Astrocyte of the spinal cord (primary cell): ENCODE measurements at regions not wholly inside any gene's neighbourhood (a gene's known extent, or its start where the extent isn't known, plus 50 kb on each side); places are given as distances from the start of the nearest gene placed in this dataset.
A peak's percentile ranks its signal among the peaks of the same experiment; 100 is the strongest.
"Not testable (repeated sequence)": the region's sequence is repeated elsewhere in the genome, so short reads cannot be mapped to it uniquely, and the experiment has no call there.

Source experiments
- DNase-seq: peaks from one replicate; pipeline ENCODE4 v3.0.0; 2011; ENCODE audit warnings: low read depth, low spot score
- H3K4me3 ChIP-seq: 2 replicates; pipeline ENCODE4 v1.5.1; 2011; ENCODE audit warnings: low read depth, mild to moderate bottlenecking, low read length, moderate library complexity
- CTCF ChIP-seq: IDR thresholded peaks from 2 replicates; pipeline ENCODE4 v1.5.1; 2012; ENCODE audit warnings: low read depth, mild to moderate bottlenecking, low read length, inconsistent platforms
- in situ Hi-C: cut with HindIII; loops from 2 replicates; pipeline ENCODE4 v1.10.0; 2017; ENCODE audit warnings: low sequenced_read_pairs

- in situ Hi-C loops: no loop called here
- no peak for DNase-seq
- TF ChIP-seq CTCF: no peak
- no peak overlapping the region for H3K4me3 ChIP-seq
Measured at GRCh38 chr22:25494774-25495173, 69.7 kb upstream of the GRK3 start.

- H3K4me3 ChIP-seq: no peak overlapping the region
- no peak for TF ChIP-seq CTCF
- in situ Hi-C loops: no loop called here
- DNase-seq: no peak
Measured at GRCh38 chr22:25495285-25495684, 69.2 kb upstream of the GRK3 start.

GRCh38 chr22:25496396-25497064 lies 67.9 kb upstream of the GRK3 start:
- no peak overlapping the region for H3K4me3 ChIP-seq
- TF ChIP-seq CTCF: no peak
- no peak for DNase-seq
- in situ Hi-C loops: no loop called here

GRCh38 chr22:25497181-25497641 lies 67.3 kb upstream of the GRK3 start:
- DNase-seq: peak; percentile 29
- H3K4me3 ChIP-seq: no peak overlapping the region
- no peak for TF ChIP-seq CTCF
- in situ Hi-C loops: no loop called here

GRCh38 chr22:25497716-25498115 lies 66.8 kb upstream of the GRK3 start:
- DNase-seq: no peak
- TF ChIP-seq CTCF: no peak
- no peak overlapping the region for H3K4me3 ChIP-seq
- in situ Hi-C loops: no loop called here

GRCh38 chr22:25500671-25501070 lies 63.8 kb upstream of the GRK3 start:
- in situ Hi-C loops, DNase-seq, H3K4me3 ChIP-seq: not testable (repeated sequence)

GRCh38 chr22:25504017-25504416 lies 60.5 kb upstream of the GRK3 start:
- in situ Hi-C loops, H3K4me3 ChIP-seq, DNase-seq: not testable (repeated sequence)

GRCh38 chr22:25508161-25508560 lies 56.3 kb upstream of the GRK3 start:
- no peak for TF ChIP-seq CTCF
- in situ Hi-C loops: no loop called here
- H3K4me3 ChIP-seq: no peak overlapping the region
- DNase-seq: no peak
